CD4-positive, CD25-positive, alpha-beta regulatory T cell (primary cell): ENCODE measurements at regions not wholly inside any gene's neighbourhood (a gene's known extent, or its start where the extent isn't known, plus 50 kb on each side); places are given as distances from the start of the nearest gene placed in this dataset.

Experiments
- ATAC-seq, 2 donors: fragments of 150-1000 bp; cut with Tn5 transposase; one replicate each; pipeline ENCODE4 v1.10.0; 2021; ENCODE audit warnings: low read depth in 2 of 2, moderate number of reproducible peaks in 2 of 2, moderate library complexity in 1 of 2
- DNase-seq, 3 donors: peaks; one replicate each; pipeline versions ENCODE4 v3.0.0 to v3.0.0-alpha.2; 2012 to 2022; ENCODE audit warnings: mixed read lengths in 1 of 3
- H3K27ac ChIP-seq: one replicate; pipeline ENCODE4 v1.7.0; 2013; ENCODE audit warnings: mild to moderate bottlenecking, low read length; ENCODE audit not compliant: insufficient read depth, poor library complexity, severe bottlenecking
- H3K27me3 ChIP-seq: one replicate; pipeline ENCODE4 v1.7.0; 2013; ENCODE audit warnings: low read length; ENCODE audit not compliant: control insufficient read depth, insufficient read depth
- H3K36me3 ChIP-seq: one replicate; pipeline ENCODE4 v1.7.0; 2013; ENCODE audit warnings: mild to moderate bottlenecking, low read length, moderate library complexity; ENCODE audit not compliant: control insufficient read depth, insufficient read depth
- H3K4me1 ChIP-seq: 2 replicates; pipeline ENCODE4 v1.7.0; 2013; ENCODE audit warnings: mild to moderate bottlenecking, low read length; ENCODE audit not compliant: insufficient read depth, control insufficient read depth, poor library complexity, severe bottlenecking
- H3K4me3 ChIP-seq: one replicate; pipeline ENCODE4 v1.7.0; 2013; ENCODE audit warnings: low read depth, mild to moderate bottlenecking, low read length, moderate library complexity
- H3K9me3 ChIP-seq, 2 experiments: 1 replicate in 1 of 2; 2 replicates in 1 of 2; pipeline ENCODE4 v1.7.0; 2013; ENCODE audit warnings: low read length in 2 of 2, mild to moderate bottlenecking in 1 of 2, moderate library complexity in 1 of 2; ENCODE audit not compliant: control insufficient read depth in 2 of 2
- H3K27ac Mint-ChIP-seq, 3 donors: one replicate each; pipeline ENCODE4 v1.8.0; 2020 to 2022; ENCODE audit warnings: mild to moderate bottlenecking in 3 of 3, mixed read lengths in 3 of 3, moderate library complexity in 2 of 3
- H3K27me3 Mint-ChIP-seq: one replicate; pipeline ENCODE4 v1.8.0; 2022; ENCODE audit warnings: mild to moderate bottlenecking, mixed read lengths
- H3K36me3 Mint-ChIP-seq: one replicate; pipeline ENCODE4 v1.8.0; 2020; ENCODE audit warnings: mixed read lengths
- H3K4me1 Mint-ChIP-seq, 4 donors: one replicate each; pipeline ENCODE4 v1.8.0; 2020 to 2022; ENCODE audit warnings: mixed read lengths in 4 of 4, mild to moderate bottlenecking in 1 of 4
- H3K4me3 Mint-ChIP-seq, 4 donors: one replicate each; pipeline ENCODE4 v1.8.0; 2020 to 2022; ENCODE audit warnings: mild to moderate bottlenecking in 4 of 4, mixed read lengths in 4 of 4, moderate library complexity in 3 of 4
- H3K9me3 Mint-ChIP-seq, 7 donors: one replicate each; pipeline ENCODE4 v1.8.0; 2020 to 2022; ENCODE audit warnings: mixed read lengths in 7 of 7, mild to moderate bottlenecking in 3 of 7, moderate library complexity in 2 of 7

GRCh38 chr4:97144199-97144598, 999.1 kb downstream of the STPG2 start:
- DNase-seq, result no peak
- Mint-ChIP-seq H3K27me3 (no peaks in the 10 kb centered on the region), H3K36me3 (no peaks in the 10 kb centered on the region), H3K4me1 (no peaks in the 10 kb centered on the region), H3K4me3 (no peak overlapping the region), H3K27ac (no peak overlapping the region), H3K9me3 (peaks cover 0 to 7% (median 2%) of the 10 kb centered on the region in 7 donors)
- Histone ChIP-seq H3K9me3 (no peaks in the 10 kb centered on the region), H3K36me3 (no peaks in the 10 kb centered on the region), H3K4me3 (no peak overlapping the region), H3K4me1 (no peaks in the 10 kb centered on the region), H3K27ac (no peak overlapping the region), H3K27me3 (no peaks in the 10 kb centered on the region)
- no peak for ATAC-seq

GRCh38 chr4:97150966-97151365, 992.3 kb downstream of the STPG2 start:
- no peaks in the 10 kb centered on the region for H3K36me3 Mint-ChIP-seq
- DNase-seq, result no peak
- H3K4me3 Mint-ChIP-seq, result no peak overlapping the region
- Histone ChIP-seq H3K9me3 (no peaks in the 10 kb centered on the region), H3K36me3 (no peaks in the 10 kb centered on the region), H3K4me1 (no peaks in the 10 kb centered on the region), H3K27ac (no peak overlapping the region), H3K4me3 (no peak overlapping the region), H3K27me3 (no peaks in the 10 kb centered on the region)
- no peak for ATAC-seq
- no peaks in the 10 kb centered on the region for H3K27me3 Mint-ChIP-seq
- no peak overlapping the region for H3K27ac Mint-ChIP-seq
- no peaks in the 10 kb centered on the region for H3K4me1 Mint-ChIP-seq
- H3K9me3 Mint-ChIP-seq, result peaks cover 0 to 9% (median 0%) of the 10 kb centered on the region in 7 donors

GRCh38 chr4:97152149-97152548, 991.1 kb downstream of the STPG2 start:
- H3K9me3 Mint-ChIP-seq, result peaks cover 0 to 9% (median 0%) of the 10 kb centered on the region in 7 donors
- no peak for DNase-seq
- no peaks in the 10 kb centered on the region for H3K9me3 ChIP-seq
- no peak overlapping the region for H3K4me3 ChIP-seq
- no peaks in the 10 kb centered on the region for H3K36me3 Mint-ChIP-seq
- no peak for ATAC-seq
- H3K27me3 Mint-ChIP-seq, result no peaks in the 10 kb centered on the region
- no peaks in the 10 kb centered on the region for H3K4me1 Mint-ChIP-seq
- H3K36me3 ChIP-seq, result no peaks in the 10 kb centered on the region
- no peaks in the 10 kb centered on the region for H3K4me1 ChIP-seq
- no peak overlapping the region for H3K27ac Mint-ChIP-seq
- H3K27me3 ChIP-seq, result no peaks in the 10 kb centered on the region
- H3K27ac ChIP-seq, result no peak overlapping the region
- no peak overlapping the region for H3K4me3 Mint-ChIP-seq

DNA sequence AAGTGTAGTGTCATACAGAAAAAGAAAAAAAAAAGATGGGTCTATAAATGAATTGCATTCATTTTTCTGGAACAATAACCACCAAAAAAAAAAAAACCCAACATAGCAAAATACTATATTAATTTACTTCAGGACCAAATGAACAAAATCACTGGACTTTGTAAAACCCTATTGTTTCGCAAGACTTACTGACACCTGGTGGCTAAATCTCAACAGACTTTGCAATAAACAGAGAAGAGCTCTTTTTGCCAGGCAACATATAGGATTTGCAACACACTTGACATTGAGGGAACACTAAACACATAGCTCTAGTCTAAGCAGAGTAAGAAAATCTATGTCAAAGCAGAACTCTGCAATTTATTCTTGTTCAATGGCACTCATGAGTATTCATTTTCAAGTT, 990.2 kb downstream of the STPG2 start:
- H3K4me3 ChIP-seq, result no peak overlapping the region
- H3K27me3 Mint-ChIP-seq, result no peaks in the 10 kb centered on the region
- ATAC-seq, result no peak
- no peaks in the 10 kb centered on the region for H3K36me3 Mint-ChIP-seq
- H3K4me1 ChIP-seq, result no peaks in the 10 kb centered on the region
- H3K27me3 ChIP-seq, result no peaks in the 10 kb centered on the region
- H3K27ac ChIP-seq, result no peak overlapping the region
- H3K9me3 Mint-ChIP-seq, result peaks cover 0 to 9% (median 0%) of the 10 kb centered on the region in 7 donors
- DNase-seq, result no peak
- no peaks in the 10 kb centered on the region for H3K36me3 ChIP-seq
- no peaks in the 10 kb centered on the region for H3K9me3 ChIP-seq
- H3K4me3 Mint-ChIP-seq, result no peak overlapping the region
- H3K27ac Mint-ChIP-seq, result no peak overlapping the region
- no peaks in the 10 kb centered on the region for H3K4me1 Mint-ChIP-seq

DNA sequence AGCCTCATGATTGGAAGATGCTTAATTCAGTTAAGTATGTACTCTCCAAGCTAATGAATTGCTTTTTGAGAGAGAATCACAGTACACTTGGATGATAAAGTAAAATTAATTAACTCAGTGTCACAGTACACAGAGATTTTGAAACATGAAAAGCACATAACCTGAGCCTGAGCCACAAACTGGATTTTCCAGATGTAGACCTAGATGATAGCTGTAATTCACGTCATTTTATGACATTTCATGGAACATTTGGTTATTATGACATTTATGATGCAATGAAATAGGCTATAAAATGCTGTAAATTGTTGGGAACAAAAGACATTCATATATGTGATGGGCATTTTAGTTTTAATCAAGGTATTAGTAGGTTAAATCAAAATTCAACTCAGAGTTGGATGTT, 983.7 kb downstream of the STPG2 start:
- no peak overlapping the region for H3K27ac Mint-ChIP-seq
- H3K27ac ChIP-seq, result no peak overlapping the region
- no peaks in the 10 kb centered on the region for H3K4me1 Mint-ChIP-seq
- H3K27me3 Mint-ChIP-seq, result no peaks in the 10 kb centered on the region
- H3K4me3 ChIP-seq, result no peak overlapping the region
- DNase-seq (no peak), ATAC-seq (no peak)
- no peaks in the 10 kb centered on the region for H3K4me1 ChIP-seq
- H3K36me3 Mint-ChIP-seq, result no peaks in the 10 kb centered on the region
- no peaks in the 10 kb centered on the region for H3K9me3 ChIP-seq
- no peaks in the 10 kb centered on the region for H3K36me3 ChIP-seq
- H3K27me3 ChIP-seq, result no peaks in the 10 kb centered on the region
- H3K4me3 Mint-ChIP-seq, result no peak overlapping the region
- peaks cover 0 to 6% (median 1%) of the 10 kb centered on the region in 7 donors for H3K9me3 Mint-ChIP-seq

DNA sequence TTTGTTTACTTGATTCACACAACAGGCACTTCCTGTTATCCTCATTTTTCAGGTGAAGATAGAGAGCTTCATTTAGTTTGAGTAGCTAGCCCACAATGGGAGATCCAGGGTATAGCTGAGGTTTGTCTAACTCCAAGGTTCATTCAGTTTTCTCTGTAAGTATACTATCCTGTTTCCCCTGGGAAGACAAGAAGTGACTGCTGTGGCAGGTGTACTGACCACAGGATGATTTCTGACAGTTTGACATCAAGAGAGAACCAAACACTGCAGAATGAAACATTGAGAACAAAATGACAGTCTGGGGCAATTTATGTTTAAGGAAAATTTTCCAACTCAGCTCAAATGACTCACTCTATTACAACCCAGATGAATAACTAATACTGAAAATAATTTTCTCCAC, 958.0 kb downstream of the STPG2 start:
- peaks cover 0 to 14% (median 2%) of the 10 kb centered on the region in 7 donors for H3K9me3 Mint-ChIP-seq
- H3K36me3 Mint-ChIP-seq, result no peaks in the 10 kb centered on the region
- H3K4me3 Mint-ChIP-seq, result no peak overlapping the region
- no peaks in the 10 kb centered on the region for H3K4me1 ChIP-seq
- no peak for DNase-seq
- H3K27ac ChIP-seq, result no peak overlapping the region
- no peaks in the 10 kb centered on the region for H3K27me3 ChIP-seq
- H3K4me3 ChIP-seq, result no peak overlapping the region
- H3K27me3 Mint-ChIP-seq, result no peaks in the 10 kb centered on the region
- H3K4me1 Mint-ChIP-seq, result no peaks in the 10 kb centered on the region
- no peak for ATAC-seq
- H3K9me3 ChIP-seq, result no peaks in the 10 kb centered on the region
- H3K27ac Mint-ChIP-seq, result no peak overlapping the region
- H3K36me3 ChIP-seq, result no peaks in the 10 kb centered on the region

DNA sequence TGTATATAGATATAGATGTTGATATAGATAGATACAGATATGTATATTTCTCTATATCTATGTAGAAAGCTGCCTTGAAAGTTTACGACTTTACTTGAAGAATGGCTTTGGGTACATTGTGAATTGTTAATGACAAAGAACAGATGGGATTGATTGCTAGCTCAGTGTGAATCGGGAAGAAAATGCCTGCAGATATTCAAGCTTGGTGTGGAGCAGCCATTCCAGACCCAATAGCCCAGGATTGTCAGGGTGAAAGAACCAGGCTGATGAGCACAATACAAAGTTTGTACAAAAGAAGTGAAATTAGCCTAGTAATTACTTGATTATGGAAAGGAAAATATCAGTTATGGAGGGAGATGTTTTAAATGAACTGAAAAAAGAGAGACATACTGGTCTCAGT, 946.2 kb downstream of the STPG2 start:
- Histone ChIP-seq H3K27me3 (no peaks in the 10 kb centered on the region), H3K4me3 (no peak overlapping the region), H3K9me3 (no peaks in the 10 kb centered on the region), H3K4me1 (no peaks in the 10 kb centered on the region), H3K27ac (no peak overlapping the region), H3K36me3 (no peaks in the 10 kb centered on the region)
- DNase-seq (no peak), ATAC-seq (no peak)
- Mint-ChIP-seq H3K4me3 (no peak overlapping the region), H3K27ac (no peak overlapping the region), H3K4me1 (no peaks in the 10 kb centered on the region), H3K27me3 (no peaks in the 10 kb centered on the region), H3K36me3 (no peaks in the 10 kb centered on the region), H3K9me3 (peaks cover 0 to 7% (median 3%) of the 10 kb centered on the region in 7 donors)

DNA sequence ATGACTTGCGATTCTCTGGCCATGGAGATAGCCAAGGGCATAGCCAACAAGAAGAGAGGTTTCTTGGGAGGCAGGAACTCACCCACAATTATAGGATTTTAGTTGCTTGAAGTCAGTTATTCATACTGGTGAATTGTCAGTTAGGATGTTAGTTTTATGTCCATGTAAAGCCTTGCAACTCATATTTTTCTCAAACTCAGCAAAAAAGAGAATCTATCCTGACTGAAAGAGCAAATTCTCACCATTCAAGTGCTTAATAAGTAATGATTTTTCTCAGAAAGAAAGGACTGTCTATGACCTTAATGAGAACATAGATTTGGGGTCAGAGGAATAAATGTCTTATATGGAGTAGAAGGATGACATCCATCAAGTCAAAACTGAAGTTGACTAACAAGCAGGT, 934.5 kb downstream of the STPG2 start:
- Mint-ChIP-seq H3K4me1 (no peaks in the 10 kb centered on the region), H3K4me3 (no peak overlapping the region), H3K27me3 (no peaks in the 10 kb centered on the region), H3K9me3 (peaks cover 0 to 7% (median 2%) of the 10 kb centered on the region in 7 donors), H3K27ac (no peak overlapping the region), H3K36me3 (no peaks in the 10 kb centered on the region)
- Histone ChIP-seq H3K4me3 (no peak overlapping the region), H3K36me3 (no peaks in the 10 kb centered on the region), H3K27ac (no peak overlapping the region), H3K27me3 (no peaks in the 10 kb centered on the region), H3K9me3 (no peaks in the 10 kb centered on the region), H3K4me1 (no peaks in the 10 kb centered on the region)
- ATAC-seq (no peak), DNase-seq (no peak)
